GM06990 (cell line): ENCODE measurements at regions not wholly inside any gene's neighbourhood (a gene's known extent, or its start where the extent isn't known, plus 50 kb on each side); places are given as distances from the start of the nearest gene placed in this dataset.

Experiments
- DNase-seq: peaks from one replicate; pipeline ENCODE4 v3.0.0-alpha.2; 2011; ENCODE audit not compliant: insufficient read length; ENCODE audit errors: extremely low read depth
- H3K27me3 ChIP-seq: replicated peaks from 2 replicates; pipeline ENCODE4 v1.6.0; 2011; ENCODE audit warnings: low read length; ENCODE audit not compliant: control insufficient read depth, insufficient read depth
- H3K36me3 ChIP-seq: 2 replicates; pipeline ENCODE4 v1.5.1; 2011; ENCODE audit warnings: low read length; ENCODE audit not compliant: control insufficient read depth, insufficient read depth
- H3K4me3 ChIP-seq: replicated peaks from 2 replicates; pipeline ENCODE4 v1.5.1; 2011; ENCODE audit warnings: low read depth, mild to moderate bottlenecking, control low read depth, low read length
- CTCF ChIP-seq: IDR thresholded peaks from 2 replicates; pipeline ENCODE4 v1.5.1; 2011; ENCODE audit warnings: low read length, control low read depth, mild to moderate bottlenecking, inconsistent platforms; ENCODE audit not compliant: insufficient read depth, poor library complexity, severe bottlenecking

GRCh38 chr4:134327274-134328122 lies 125.9 kb upstream of the PABPC4L start:
- TF ChIP-seq CTCF, result no peak
- no peak for DNase-seq
- no peak overlapping the region for H3K4me3 ChIP-seq
- no peaks in the 10 kb centered on the region for H3K36me3 ChIP-seq
- H3K27me3 ChIP-seq, result no peaks in the 10 kb centered on the region

GRCh38 chr4:134326866-134327265 lies 125.3 kb upstream of the PABPC4L start:
- H3K27me3 ChIP-seq, result no peaks in the 10 kb centered on the region
- H3K36me3 ChIP-seq, result no peaks in the 10 kb centered on the region
- no peak for TF ChIP-seq CTCF
- no peak for DNase-seq
- no peak overlapping the region for H3K4me3 ChIP-seq

DNA sequence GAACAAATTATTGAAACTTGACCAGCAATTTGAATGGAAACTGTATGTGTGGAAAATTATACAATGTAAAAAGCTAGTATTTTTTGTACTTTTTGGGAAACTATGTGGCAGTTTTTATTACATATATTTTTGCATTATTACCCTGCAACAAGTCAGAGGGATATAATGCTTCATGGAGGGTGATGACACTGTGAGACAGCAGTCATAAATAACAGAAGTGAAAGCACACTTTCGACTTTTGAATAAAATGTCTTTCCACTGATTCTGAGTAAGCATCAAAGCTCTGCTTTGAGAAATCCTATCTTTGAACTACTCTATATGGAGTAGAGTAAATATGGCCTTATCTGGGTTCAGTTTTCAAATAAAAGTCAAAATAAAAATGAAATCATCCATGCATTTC lies 122.6 kb upstream of the PABPC4L start:
- Histone ChIP-seq H3K27me3 (no peaks in the 10 kb centered on the region), H3K4me3 (no peak overlapping the region), H3K36me3 (no peaks in the 10 kb centered on the region)
- no peak for DNase-seq
- no peak for TF ChIP-seq CTCF

DNA sequence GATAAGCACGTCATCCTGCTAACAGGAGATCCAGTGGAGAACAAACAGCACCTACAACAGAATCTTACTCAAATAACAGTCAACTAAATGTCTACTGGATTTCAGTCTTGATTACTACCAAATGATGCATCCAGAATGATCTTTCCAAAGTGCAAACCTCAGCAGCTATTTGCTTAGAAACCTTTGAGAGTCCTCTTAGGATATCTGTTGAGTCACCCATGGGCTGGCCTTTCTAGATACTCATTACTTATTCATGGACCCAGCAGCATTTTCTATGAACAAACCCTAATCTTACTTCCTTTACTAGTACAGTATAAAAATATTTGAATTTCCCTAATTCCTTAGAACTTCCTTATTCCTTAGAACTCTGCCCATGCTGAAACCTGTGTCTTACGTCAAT lies 118.5 kb upstream of the PABPC4L start:
- H3K27me3 ChIP-seq, result no peaks in the 10 kb centered on the region
- TF ChIP-seq CTCF, result no peak
- H3K4me3 ChIP-seq, result no peak overlapping the region
- no peak for DNase-seq
- no peaks in the 10 kb centered on the region for H3K36me3 ChIP-seq

GRCh38 chr4:134313591-134313990 lies 112.0 kb upstream of the PABPC4L start:
- H3K36me3 ChIP-seq, result no peaks in the 10 kb centered on the region
- no peak overlapping the region for H3K4me3 ChIP-seq
- H3K27me3 ChIP-seq, result no peaks in the 10 kb centered on the region
- DNase-seq, result no peak
- TF ChIP-seq CTCF, result no peak
